GM21717 (cell line): ENCODE measurements at regions not wholly inside any gene's neighbourhood (a gene's known extent, or its start where the extent isn't known, plus 50 kb on each side); places are given as distances from the start of the nearest gene placed in this dataset.

ENCODE experiments used
- ATAC-seq: cut with Tn5 transposase; IDR thresholded peaks from one replicate; pipeline ENCODE4 v1.9.1; 2021; ENCODE audit warnings: mild to moderate bottlenecking, moderate library complexity; ENCODE audit not compliant: unreplicated experiment

DNA sequence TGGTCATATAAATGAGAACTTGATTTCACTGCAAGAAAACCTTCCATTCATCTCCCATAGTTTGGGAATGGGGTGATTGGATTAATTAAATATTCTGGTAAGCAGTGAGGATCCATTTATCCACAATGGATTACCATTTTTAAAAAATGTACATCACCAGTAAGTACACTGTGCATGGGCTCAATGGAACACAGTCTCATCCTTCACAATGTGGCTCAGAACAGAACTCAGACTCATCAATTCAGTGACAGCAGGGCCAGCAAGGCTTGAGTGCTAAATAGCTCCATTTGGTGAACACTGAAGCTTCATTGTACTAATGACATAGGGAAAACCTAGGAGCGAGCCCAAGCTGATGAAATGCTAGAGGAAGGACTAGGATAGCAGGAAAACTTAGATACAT, 223.8 kb downstream of the CMPK2 start:
- ATAC-seq: no peak

DNA sequence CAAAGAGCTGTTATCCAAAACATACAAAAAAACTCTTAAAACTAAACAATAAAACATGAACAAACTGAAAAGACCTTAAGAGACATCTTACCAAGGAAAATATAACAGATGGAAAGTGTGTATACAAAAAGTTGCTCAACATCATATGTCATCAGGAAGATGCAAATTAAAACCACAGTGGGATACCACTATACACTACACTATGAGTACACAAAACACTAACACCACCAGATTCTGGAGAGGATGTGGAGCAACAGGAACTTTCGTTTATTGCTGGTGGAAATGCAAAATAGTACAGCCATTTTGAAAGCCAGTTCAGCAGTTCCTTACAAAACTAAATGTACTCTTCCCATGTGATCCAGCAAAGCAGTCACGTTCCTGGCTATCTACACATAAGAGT, 221.4 kb downstream of the CMPK2 start:
- ATAC-seq: no peak

DNA sequence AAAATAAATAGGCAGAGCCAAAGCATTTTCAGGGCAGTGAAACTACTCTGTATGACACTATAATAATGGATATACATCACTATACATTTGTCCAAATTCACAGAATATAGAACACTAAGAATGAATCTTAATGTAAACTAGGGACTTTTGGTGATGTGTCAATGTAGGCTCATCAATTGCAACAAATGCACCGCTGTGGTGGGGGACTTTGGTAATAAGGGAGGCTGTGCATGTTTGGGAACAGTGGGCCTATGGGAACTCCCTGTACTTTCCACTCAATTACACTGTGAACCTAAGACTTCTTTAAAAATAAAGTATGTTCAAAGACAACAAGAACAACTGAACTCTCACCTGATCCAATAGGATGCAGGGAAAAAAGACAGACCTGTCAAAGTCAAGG, 220.7 kb downstream of the CMPK2 start:
- ATAC-seq: no peak

DNA sequence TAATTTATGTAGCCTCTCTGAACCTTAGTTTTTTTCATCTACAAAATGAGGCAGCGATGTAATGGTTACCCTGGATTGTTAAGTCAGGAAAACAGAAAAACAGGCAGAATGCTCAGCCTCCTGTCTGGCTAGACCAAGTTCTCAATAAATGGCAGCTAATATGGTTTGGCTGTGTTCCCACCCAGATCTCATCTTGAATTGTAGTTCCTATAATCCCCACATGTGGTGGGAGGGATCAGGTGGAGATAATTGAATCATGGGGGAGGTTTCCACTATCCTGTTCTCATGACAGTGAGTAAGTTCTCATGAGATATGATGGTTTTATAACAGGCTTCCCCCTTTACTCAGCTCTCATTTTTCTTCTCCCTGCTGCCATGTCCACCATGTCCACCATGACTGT, 220.0 kb downstream of the CMPK2 start:
- no peak for ATAC-seq

DNA sequence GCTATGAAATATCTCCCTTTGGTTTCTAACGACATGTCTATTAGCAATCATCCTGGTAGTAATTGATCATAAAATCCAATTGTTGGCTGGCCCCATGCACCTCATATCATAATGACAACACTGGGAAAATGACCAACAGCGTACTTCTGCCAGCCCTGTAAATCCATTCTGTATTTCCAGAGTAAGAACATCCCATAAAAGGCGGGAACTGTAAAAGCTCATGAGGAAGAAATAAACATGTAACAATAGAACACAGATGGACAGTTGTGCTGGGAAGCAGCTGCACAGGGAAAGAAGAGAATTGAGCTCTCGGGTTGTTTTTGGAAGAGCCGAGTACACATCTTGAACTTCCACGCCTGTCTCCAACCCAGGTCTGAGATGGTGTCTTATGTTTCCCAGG, 218.7 kb downstream of the CMPK2 start:
- ATAC-seq: no peak

DNA sequence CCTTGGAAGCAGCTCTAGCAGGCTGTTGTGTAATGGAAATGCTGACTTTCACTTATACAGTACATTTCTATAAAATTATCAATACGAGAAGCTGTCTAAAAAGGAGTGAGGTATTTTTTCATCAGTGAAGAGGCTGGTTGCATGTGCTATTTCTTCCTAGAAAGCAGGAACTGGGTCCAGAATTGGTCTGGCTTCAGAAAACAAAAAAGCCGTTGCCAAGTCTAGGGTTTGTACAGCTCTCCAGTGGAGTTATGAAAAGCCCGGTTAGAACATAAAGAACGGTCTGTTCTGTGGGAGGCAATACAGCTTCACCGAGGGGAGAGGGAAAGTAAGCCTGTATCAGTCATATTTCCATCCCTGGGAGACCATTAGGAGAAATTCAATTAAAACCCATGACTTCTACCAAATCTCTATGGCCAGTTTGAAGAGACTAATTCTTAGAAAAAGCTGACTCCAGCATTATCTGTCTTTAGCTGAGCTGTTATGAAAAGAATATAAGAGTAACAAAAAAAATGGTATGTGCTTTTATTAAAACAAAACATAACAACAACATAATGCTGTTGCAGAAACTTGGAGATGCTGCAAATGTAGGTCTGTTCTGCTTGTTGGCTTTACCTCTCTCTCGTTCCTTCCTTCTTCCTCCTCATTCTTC, 217.0 kb downstream of the CMPK2 start:
- ATAC-seq: no peak

DNA sequence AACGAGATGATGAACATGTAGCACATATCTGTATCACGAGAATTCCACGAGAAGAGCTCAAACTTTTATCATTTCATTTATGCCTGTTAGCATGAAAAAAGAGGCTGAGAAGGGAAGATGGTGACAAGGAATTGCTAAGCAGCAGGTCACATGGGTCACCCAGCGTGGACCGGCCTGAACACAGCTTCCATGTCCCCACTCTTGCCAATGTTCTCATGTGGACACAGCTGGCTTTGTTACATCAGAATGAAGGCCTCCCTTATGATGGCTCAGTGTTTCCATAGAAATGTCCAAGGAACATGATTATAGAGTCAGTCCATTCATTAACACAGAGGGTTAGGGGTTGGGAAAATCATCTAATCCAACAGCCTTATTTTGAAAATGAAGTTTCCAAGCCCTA, 215.4 kb downstream of the CMPK2 start:
- no peak for ATAC-seq

DNA sequence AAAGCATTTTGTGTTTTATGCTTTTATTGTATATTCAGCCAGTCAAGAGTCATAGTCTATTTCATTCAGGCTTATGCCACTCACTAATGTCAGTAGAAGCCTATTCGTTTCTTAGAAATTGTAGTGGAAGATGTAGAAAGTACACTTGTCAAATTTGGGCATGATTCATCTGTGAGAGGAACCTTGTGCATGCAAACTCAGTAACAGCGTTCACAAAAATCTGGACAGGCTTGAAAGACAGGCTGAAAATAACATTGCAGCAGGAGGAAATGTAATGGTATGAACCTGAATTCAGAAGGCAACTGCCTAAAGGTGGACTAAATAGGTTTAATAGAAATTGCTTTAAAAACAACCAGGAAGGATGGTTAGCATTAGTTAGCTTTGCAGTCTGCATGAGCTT, 213.5 kb downstream of the CMPK2 start:
- ATAC-seq: no peak

DNA sequence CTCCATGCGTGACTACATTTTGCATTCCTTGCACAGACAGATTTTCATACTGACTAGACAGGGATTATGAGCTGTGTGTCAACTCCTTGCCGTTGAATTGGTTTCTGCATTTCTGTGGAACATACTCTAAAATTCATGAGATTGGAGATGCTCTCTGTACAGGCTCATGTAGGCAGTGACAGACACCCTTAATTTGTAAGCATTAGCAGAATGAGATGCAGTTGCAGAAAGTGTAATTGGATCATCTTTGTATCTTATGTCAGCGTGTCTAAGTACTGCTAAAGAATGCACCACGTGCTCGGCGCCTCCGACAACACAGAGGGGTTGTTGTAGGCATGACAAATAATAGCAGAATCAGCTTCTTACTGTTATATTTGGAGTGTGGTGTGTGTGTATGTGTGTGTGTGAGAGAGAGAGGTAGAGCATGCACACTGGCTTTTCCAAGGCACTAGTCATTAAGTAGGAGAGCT, 212.4 kb downstream of the CMPK2 start:
- ATAC-seq: no peak

DNA sequence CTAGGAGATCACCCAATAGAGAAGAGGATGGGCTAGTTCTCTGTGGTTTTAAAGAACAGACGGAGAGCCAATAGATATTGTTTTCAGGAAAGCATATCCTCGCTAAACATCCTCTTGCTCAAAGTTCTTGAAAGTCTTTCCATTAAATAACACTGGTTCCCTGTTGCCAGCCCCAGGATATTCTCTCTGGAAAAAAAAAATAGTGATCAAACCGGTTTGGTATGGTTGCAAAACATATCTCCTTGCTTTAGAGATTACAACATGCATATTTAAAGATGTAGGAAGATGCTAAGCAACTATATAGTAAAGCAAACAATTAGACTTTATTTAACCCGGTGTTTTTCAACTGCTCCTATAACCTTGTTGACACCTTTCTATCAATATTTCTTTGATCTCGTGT, 211.4 kb downstream of the CMPK2 start:
- ATAC-seq: no peak

DNA sequence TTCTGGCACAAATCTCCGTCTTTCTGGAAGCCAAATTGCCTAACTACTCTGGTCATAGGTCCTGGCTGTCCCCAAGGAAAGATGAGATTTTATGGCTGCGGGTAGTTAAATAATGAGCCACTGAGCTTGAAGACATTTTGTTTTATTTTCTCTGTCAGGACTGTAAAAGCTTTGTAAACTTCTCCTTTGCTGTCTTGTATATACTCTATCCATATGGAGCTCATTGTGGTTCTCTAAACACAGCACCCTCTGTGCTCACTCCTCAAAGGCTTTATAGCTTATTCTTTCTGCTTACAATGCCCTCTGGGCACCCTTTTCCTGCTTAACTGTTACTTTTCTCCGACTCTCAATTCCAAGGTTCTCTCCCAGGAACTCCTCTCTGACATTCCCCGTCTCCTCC, 209.1 kb downstream of the CMPK2 start:
- no peak for ATAC-seq

DNA sequence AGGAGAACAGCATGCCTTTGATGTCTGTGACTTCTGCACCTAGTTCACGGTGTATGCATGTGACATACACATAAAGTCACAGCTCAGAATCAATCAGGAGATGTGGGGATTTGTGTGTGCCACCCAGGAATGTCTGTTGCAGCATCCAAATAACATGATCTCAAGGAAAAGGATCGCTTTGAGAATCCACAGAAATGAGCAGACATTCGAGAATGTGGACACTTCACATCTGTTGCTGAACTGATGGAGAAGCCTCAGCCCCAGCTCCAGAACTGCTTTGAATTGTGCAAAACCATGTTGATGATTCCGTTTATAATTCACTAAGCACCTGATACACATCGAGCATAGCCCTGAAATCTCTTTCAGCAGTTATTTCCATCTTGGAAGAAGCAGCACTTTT, 208.6 kb downstream of the CMPK2 start:
- no peak for ATAC-seq

DNA sequence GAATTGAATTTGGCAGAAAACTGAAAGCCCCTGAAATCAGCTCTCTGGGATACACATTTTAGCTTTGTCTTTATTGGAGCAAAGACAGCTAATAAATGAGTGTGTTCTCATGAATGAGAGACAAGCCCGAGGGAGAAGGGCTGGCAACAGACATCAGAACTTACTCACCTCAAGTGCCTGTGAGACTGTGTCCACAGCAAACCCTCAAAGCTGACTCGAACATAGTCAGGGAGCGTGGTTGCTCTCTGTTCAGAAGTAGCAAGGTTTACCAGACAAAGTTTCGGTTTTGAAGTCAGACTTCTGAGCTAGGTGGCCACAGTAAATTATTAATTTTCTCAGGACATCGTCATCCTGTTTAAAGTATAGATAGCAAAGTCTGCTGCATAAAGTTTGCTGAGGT, 207.9 kb downstream of the CMPK2 start:
- no peak for ATAC-seq

DNA sequence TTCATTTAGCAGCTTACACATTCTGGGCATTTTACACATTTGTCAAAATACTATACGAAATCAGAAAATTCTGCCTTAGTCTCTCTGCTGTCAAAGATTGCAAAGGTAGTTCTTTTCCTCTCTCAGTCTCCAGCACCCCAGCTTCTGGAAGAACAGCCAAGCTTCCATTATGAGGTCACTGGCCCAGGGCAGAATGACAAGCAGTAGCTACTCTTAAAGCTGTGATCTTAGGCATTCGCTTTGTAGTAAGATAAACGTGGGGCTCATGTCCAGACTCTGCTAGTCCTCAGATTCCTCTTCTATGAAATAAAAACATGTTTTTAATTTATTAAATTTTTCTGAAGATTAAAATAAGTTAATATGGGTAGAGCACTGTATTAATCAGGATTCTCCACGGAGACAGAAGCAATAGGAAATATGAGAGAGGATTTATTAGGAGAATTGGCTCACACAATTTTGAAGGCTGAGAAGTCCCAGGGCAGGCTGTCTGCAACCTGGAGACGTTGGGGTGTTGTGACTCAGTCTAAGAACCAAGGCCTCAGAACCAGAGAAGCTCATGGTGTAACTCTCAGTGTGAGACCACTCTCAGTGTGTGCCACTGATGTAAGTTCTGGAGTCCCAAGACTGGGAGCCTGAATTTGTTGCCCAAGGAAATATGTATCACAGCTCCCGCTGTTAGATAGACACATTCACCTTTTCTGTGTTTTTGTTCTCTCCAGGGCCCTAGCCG, 201.2 kb downstream of the CMPK2 start:
- ATAC-seq: no peak

DNA sequence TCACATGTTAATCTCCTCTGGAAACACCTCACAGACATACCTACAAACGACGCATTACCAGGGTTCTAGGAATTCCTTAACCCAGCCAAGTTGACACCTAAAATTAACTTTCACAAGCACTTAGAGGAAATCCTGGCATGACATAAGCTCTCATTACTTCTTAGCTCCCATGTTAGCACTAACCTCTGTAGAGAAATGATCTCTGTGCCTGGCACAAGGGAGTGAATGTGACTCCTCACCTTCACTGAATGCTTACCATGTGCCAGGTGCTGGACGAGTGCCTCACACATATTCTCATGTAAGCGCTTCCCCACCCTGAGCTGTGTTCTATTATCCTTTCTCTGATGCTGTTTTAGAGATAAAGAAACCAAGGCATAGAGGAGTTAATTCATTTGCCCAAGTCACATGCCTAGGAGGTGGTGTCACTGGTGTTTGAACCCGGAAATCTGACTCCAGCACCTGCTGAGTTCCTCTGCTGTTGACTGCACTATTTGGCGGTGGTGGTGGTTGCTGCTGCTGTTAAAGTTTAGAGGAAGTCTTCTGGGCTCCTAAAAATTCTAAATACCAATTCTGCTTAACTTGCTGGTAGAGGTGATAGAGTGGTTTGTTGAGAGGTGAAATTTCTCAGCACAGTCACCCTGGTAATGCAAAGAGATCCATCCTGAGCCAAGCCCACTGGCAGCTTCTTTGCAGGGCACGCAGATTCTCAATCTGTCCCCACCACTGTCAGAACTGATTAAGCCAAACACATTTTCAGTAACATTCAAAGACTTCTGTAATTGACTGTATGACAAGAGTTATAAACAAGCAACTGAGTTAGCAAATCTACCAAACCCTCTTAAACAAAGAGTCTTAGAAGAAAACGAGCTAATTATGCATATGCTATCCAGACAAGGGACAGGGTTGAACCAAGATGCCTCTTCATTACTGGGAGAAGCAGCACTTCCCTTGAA, 200.3 kb downstream of the CMPK2 start:
- no peak for ATAC-seq

DNA sequence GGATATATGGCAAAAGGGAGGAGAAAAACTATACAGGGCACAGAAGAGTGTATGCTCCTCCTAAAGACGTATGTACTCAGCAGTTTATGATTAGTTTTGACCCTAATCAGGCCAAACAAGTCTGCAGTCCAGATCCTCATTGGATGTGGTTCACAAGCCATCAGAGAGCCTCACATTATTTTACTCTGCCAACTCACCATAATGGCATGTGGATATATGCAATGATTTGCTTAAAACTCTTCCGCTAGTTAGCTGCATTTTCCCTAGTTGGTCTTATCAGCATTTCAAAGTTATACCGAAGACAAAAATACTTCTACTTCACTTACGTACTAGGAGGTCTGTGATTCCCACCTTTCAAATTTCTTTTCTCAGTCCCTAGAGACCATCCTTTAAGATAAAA, 198.4 kb downstream of the CMPK2 start:
- no peak for ATAC-seq

DNA sequence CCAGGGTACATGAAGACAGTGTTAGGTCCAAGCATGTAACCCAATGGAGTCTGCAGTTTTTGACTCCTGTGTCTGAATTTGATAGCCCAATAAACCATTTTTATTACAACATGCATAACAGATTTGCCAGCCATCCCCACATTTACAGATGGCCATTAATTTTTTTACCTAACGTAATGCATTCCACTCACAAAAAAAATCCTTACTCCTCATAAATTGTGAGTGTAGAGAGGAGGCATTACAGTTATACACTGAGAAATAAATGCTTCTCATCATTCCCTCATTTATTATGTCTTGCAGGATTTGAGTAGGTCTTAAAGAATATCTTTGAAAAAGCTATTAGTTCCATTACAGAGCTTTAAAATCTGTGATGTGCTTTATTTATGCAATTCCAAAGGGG, 193.8 kb downstream of the CMPK2 start:
- ATAC-seq: no peak

DNA sequence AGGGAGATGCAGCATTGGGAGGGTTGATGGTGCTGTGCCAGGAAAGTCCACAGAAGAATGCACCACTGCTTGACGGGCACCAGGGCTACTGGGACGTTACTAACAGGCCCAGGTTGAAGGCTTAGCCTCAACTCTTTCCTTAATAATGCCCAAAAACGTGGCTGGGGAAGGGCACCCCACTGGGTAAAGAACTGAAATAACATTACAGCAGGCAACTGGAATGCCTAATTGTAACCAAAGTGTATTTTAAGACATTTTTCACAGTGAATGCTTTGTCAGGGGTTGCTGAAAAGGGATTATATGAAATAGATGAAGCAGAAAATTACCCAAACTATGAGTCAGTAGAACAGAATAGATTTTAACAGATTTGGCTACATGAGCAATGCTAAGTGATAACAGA, 191.3 kb downstream of the CMPK2 start:
- no peak for ATAC-seq

DNA sequence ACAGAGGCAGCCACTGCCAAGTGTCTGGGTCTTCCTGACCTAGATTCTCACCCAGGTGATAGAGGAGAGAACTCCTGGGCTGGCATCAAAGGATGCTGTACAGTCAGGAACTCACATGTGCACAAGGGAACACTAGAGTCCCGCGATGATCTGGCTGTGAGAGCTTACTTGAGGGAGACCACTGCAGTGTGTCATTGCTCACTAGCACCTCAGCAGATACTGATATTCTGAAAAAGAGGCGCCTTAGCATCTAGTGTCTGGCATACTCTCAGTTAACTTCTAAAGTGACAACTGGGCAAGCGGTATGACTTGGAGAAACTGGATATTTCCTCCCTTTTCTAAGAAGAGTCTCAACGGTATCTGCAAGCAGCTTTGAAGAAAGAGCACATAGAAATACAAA, 189.9 kb downstream of the CMPK2 start:
- no peak for ATAC-seq

DNA sequence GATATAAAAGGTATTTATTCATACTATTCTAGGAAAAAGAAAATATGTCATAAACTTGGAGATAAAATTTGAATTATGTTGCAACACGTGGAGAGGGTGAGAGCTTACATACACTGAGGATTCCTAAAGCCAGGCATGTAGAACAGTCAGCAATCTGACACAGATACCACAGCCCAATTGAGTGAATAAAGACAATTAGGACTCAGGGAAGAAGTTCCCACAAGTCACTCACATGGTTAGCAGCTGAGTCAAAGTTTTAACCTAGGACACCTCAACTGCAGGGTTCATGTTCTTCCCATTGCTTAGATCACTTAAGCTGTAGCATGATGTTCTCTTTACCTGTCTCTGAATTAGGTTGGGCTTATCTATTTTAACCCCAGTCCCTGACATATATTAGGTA, 189.5 kb downstream of the CMPK2 start:
- no peak for ATAC-seq

DNA sequence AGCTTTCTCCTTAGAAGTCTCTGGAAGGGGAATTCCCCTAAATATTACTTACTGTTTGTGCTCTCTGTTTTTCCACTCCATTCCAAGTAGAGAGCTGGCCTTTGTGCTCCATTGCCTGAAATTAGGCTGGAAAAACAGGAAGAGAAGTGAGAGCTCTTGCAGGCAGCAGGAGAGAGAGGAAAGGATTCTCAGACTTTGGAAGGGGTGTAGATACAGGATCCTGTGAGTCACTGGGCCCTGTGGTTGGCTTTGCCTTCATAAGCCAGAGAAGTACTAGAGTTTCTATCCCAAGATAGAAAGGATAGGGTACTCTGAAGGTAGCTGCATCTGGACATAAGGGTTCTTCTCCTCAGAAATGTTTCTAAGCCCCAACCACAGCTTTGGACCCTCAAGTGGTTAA, 188.9 kb downstream of the CMPK2 start:
- no peak for ATAC-seq

DNA sequence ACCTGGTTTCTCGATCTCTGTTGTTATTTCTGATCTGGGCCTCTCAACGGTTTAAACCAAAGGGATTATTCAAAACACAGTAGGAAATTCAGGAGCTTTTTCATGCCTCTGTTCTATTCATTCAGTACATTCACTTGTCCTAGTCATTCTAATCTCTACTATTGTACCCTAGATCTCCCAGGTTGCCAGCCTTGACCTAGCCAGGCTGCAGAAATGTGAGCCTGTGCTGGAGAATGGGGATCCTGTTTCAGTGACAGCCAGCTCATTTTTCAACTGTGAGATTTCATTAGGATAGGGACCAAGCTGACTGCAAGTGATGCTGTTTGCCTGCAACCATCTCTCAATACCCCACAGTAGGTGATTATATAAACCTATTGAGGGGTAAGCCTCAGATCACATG, 186.2 kb downstream of the CMPK2 start:
- ATAC-seq: no peak
